Ascending aorta (tissue), 2 donors: ENCODE measurements at regions not wholly inside any gene's neighbourhood (a gene's known extent, or its start where the extent isn't known, plus 50 kb on each side); places are given as distances from the start of the nearest gene placed in this dataset.

Source experiments
- DNase-seq, 2 donors: peaks; one replicate each; pipeline ENCODE4 v3.0.0-alpha.2; 2019; ENCODE audit warnings: low spot score in 2 of 2
- H3K27ac ChIP-seq, 2 donors: fragments of 200-600 bp; sonication (generic); one replicate each; pipeline ENCODE4 v1.5.1; 2016 to 2017; ENCODE audit warnings: mild to moderate bottlenecking in 1 of 2
- H3K27me3 ChIP-seq: fragments of 200-600 bp; sonication (generic); one replicate; pipeline ENCODE4 v1.5.1; 2017
- H3K36me3 ChIP-seq, 2 donors: fragments of 200-600 bp; sonication (generic); one replicate each; pipeline ENCODE4 v1.5.1; 2016
- H3K4me1 ChIP-seq, 2 donors: fragments of 200-600 bp; sonication (generic); one replicate each; pipeline ENCODE4 v1.5.1; 2016 to 2017; ENCODE audit warnings: mild to moderate bottlenecking in 1 of 2
- H3K4me3 ChIP-seq, 2 donors: fragments of 200-600 bp; sonication (generic); one replicate each; pipeline ENCODE4 v1.5.1; 2016 to 2017; ENCODE audit warnings: mild to moderate bottlenecking in 1 of 2
- H3K9me3 ChIP-seq, 2 donors: fragments of 200-600 bp; sonication (generic); one replicate each; pipeline ENCODE4 v1.5.1; 2016
- intact Hi-C: fragments of 100-400 bp; cut with DNase I; formaldehyde crosslinking; loops from one replicate; pipeline ENCODE4 v1.15.1; 2023
- TF ChIP-seq, protein P1 (sequence below), 3 experiments: fragments of 200-600 bp in 2 of 3; fragments of 450-650 bp in 1 of 3; sonication (generic) in 2 of 3; IDR thresholded peaks; one replicate each; pipeline ENCODE4 v1.5.1; 2016 to 2019; ENCODE audit warnings: antibody characterized with exemption in 3 of 3, mild to moderate bottlenecking in 1 of 3, moderate library complexity in 1 of 3

DNA sequence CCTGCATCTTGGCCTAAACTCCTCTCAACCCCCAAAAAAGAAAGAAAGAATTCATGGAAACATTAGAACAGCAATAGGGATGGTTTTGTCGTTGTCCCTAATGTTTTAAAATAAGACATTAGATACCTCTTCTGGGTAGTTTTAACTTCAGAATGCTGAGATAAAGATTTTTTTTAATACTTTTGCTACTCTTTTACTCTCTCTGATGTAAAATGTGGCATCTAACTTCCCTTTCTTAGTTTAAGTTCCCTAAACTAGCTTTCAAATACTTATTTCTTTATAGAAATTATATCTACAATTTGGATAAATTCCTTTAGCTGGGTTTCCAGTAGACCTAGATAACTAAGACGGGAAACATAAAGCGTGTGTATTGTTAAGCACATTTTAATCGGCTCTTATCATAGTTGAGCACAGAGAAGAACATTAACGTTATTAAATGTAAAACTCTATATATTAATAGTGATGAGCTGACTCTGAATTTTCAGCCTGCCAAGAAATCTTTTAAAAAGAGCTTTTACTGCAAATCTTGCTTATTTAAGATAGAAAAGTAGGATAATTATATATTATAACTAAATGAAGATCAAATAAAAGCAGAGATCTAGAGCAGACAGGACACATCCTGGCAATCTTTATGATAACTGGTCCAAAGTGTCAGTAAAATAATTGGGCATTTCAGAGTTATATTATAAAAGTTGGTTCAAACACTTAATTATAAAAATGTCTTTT lies 183.2 kb downstream of the CYB561 start:
- Histone ChIP-seq H3K4me3 (no peak overlapping the region), H3K27ac (no peak overlapping the region), H3K4me1 (no peaks in the 10 kb centered on the region), H3K27me3 (no peaks in the 10 kb centered on the region), H3K36me3 (no peaks in the 10 kb centered on the region), H3K9me3 (no peaks in the 10 kb centered on the region)
- no peak for DNase-seq
- intact Hi-C loops: no loop called here
- TF ChIP-seq, protein P1, sequence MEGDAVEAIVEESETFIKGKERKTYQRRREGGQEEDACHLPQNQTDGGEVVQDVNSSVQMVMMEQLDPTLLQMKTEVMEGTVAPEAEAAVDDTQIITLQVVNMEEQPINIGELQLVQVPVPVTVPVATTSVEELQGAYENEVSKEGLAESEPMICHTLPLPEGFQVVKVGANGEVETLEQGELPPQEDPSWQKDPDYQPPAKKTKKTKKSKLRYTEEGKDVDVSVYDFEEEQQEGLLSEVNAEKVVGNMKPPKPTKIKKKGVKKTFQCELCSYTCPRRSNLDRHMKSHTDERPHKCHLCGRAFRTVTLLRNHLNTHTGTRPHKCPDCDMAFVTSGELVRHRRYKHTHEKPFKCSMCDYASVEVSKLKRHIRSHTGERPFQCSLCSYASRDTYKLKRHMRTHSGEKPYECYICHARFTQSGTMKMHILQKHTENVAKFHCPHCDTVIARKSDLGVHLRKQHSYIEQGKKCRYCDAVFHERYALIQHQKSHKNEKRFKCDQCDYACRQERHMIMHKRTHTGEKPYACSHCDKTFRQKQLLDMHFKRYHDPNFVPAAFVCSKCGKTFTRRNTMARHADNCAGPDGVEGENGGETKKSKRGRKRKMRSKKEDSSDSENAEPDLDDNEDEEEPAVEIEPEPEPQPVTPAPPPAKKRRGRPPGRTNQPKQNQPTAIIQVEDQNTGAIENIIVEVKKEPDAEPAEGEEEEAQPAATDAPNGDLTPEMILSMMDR (IDR thresholded peaks at IDR 0.05): no peak

DNA sequence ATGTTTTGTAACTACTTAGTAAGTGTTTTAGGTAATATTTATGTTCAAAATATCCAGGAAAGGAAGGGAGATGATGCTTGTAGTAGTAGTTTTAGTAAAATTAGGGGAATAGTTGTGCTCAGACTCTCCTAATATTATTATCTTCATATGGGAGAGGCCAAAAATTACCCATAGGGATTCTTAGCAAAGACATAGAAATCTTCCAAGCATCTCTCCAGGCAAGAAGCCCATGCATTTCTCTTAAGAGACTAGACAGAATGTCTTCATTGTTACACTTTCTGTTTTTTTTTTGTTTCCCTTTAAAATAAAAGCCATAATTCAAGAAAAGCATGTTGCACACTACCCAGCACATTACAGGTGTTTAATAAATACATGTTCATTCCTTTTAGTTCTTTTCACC lies 180.6 kb downstream of the CYB561 start:
- H3K9me3 ChIP-seq: no peaks in the 10 kb centered on the region
- TF ChIP-seq, protein P1 (IDR thresholded peaks at IDR 0.05): no peak
- no peaks in the 10 kb centered on the region for H3K4me1 ChIP-seq
- H3K27ac ChIP-seq: no peak overlapping the region
- no peak for DNase-seq
- intact Hi-C loops: no loop called here
- H3K27me3 ChIP-seq: no peaks in the 10 kb centered on the region
- H3K4me3 ChIP-seq: no peak overlapping the region
- no peaks in the 10 kb centered on the region for H3K36me3 ChIP-seq

DNA sequence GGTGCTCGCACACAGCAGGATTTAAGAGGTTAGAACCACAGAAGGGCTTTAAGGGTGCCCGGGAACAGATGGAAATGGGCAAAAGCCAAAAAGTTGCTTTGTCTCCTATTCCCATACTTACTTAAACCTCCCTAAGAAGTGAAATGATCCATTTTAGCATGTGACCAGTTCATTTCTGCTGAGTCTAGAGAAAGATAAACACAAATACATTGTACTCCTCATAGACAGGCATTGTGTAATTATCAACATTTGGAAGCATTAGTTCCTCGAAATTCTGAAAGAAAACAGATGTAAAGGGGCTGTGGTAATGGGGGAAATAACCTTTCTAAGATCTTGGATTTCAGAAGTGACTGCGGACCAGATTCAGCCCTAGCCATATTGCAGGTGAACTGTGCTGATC lies 178.3 kb downstream of the CYB561 start:
- no peak overlapping the region for H3K27ac ChIP-seq
- H3K27me3 ChIP-seq: no peaks in the 10 kb centered on the region
- H3K4me3 ChIP-seq: no peak overlapping the region
- peaks cover 0 to 4% of the 10 kb centered on the region in 2 donors for H3K9me3 ChIP-seq
- no peak for DNase-seq
- H3K4me1 ChIP-seq: no peaks in the 10 kb centered on the region
- TF ChIP-seq, protein P1 (IDR thresholded peaks at IDR 0.05): no peak
- no peaks in the 10 kb centered on the region for H3K36me3 ChIP-seq
- intact Hi-C loops: no loop called here

DNA sequence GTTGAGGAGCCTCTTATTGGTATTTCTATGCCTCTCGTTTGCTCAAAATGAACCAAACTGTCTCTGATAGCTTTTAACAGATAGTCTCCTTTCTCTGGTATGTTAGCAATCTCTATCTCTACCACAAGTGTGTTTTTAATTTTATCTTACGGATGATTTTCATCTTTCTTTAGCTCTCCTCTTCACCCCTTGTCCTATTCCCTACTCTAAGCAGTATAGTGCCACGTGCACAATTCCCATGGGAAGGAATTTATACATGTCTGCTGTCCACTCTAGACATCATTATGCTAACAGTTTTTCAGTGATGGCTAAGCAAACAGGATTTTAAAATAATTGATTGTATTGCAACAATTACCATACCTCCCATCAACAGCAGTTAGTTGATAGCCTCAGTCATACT lies 177.3 kb downstream of the CYB561 start:
- TF ChIP-seq, protein P1 (IDR thresholded peaks at IDR 0.05): no peak
- Histone ChIP-seq H3K4me1 (peaks cover 0 to 4% of the 10 kb centered on the region in 2 donors), H3K27me3 (no peaks in the 10 kb centered on the region), H3K9me3 (peaks cover 0 to 4% of the 10 kb centered on the region in 2 donors), H3K36me3 (no peaks in the 10 kb centered on the region), H3K4me3 (no peak overlapping the region), H3K27ac (no peak overlapping the region)
- DNase-seq: no peak
- intact Hi-C loops: no loop called here

DNA sequence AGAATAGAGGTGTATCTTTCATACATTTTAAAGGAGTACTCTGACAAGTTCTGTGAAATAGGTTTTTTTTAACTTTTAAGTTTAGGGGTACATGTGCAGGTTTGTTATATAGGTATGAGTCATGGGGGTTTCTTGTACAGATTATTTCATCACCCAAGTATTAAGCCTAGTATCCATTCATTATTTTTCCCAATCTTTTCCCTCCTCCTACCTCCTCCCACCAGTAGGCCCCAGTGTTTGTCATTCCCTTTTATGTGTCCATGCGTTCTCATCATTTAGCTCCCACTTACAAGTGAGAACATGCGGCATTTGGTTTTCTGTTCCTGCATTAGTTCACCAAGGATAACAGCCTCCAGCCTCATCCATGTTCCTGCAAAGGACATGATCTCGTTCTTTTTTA lies 175.5 kb downstream of the CYB561 start:
- DNase-seq: no peak
- Histone ChIP-seq H3K4me3 (no peak overlapping the region), H3K9me3 (peaks cover 0 to 4% of the 10 kb centered on the region in 2 donors), H3K27ac (no peak overlapping the region), H3K36me3 (no peaks in the 10 kb centered on the region), H3K4me1 (peaks cover 0 to 8% of the 10 kb centered on the region in 2 donors), H3K27me3 (no peaks in the 10 kb centered on the region)
- intact Hi-C loops: no loop called here
- TF ChIP-seq, protein P1 (IDR thresholded peaks at IDR 0.05): no peak
